Medulla oblongata (tissue), 1 donor: ENCODE measurements at regions not wholly inside any gene's neighbourhood (a gene's known extent, or its start where the extent isn't known, plus 50 kb on each side); places are given as distances from the start of the nearest gene placed in this dataset.

Experiments used
- DNase-seq: peaks from one replicate; pipeline ENCODE4 v3.0.0-alpha.2; 2015; ENCODE audit errors: extremely low spot score

DNA sequence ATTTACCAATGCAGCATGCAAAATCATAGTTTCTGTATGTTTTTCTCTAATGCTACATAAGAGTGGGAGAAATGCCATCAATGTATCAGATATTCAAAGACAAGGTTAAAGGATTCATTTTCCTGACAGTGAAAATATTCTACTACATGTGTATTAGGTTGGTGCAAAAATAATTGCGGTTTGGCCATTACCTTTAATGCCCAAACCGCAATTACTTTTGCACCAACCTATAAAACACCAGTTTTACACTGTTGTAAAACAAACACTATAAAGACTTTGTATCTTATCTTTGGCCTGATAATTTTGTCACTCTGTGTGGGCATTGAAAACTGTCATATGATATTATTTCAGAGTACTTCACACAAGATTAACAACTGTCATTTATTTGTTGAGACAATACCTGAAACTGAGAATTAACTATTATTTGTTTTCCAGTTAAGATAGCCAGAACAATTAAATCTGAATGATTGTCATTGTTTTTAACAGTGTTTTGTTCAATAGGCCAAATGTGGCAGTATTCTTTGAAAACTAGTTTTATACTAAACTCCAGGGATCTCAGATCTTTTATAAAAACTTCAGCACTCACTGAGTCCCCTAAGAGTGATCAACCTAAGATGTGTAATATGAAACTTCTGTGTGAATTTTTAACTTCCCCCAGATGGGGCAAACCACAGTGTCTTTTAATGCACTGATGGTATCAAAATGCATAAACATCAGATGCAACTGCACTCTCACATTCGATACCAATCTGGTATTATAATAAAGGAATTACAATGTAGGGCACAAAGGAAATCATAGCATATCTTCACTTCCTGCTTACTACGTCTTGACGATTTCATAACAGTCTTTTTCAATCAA is 53.8 kb upstream of the FBN2 start:
- no peak for DNase-seq

DNA sequence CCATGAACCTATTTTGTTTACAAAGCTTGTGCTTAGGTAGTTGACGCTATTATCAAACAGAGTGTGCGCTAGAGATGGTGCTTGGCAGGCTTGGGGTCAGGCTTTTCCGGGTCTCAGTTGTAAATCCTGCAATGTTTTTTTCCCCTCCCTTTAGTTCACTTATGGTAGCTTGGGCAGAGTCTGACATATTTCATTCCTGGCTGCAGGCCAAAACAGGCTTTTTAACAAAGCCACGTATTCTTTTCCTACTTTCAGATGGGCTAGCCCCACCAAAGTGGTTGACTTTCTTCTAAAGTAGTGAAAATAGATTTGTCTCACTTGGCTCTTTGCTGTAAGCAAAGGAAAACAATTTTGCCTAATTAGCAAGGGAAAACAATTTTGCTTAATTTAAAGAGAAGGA is 58.0 kb upstream of the FBN2 start:
- DNase-seq, result no peak

DNA sequence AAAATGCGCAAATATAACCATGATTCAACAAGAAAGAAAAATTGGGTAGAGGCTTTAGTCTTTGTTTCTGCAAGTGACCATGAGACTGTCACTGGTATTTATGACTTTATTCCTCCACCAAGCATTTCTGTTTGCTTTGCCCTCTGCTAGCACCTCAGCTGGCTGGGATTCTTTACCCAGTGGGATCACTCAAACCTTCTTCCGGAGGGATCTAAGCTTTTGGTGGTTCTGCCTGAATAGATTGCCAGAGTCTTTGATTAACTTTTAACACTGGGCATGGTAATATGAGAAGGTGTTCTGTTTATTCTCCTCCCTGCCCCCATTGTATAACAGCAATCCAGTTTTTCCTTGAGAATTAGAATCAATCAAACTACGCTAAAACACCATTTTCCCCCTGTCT is 59.1 kb upstream of the FBN2 start:
- DNase-seq, result no peak

DNA sequence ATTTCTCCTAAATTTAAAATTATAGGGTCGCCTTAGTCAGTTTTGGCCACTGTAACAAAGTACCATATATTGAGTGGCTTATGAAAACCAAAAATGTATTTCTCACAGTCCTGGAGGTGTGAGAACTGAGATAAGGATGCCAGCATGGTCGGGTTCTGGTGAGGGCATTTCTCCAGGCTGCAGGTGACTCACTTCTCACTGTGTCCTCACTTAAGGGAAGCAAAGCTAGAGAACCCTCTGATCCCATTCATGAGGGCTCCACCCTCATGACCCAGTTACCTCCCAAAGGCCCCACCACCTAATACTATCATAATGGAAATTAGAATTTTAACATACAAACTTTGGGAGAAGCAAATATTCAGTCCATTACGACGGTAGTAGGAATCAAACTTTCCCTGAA is 75.1 kb upstream of the FBN2 start:
- no peak for DNase-seq

DNA sequence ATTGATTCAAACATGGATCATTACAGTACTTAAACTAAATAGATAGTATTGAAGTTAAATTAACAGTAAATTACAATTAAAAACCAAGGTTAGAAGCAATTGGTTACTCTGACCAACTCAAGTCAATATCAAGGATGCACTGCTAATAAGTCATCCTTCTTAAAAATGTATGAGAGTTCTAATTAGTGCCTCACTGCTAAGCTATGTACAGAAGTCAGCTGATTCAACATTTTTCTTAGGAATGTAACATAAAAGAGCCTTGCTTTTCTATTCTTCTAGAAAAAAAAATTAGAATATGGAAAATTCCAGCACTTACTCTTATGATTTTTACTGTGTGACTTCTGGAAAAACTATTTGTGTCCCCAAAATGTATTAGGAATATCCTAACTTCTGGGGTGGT is 75.7 kb upstream of the FBN2 start:
- no peak for DNase-seq

DNA sequence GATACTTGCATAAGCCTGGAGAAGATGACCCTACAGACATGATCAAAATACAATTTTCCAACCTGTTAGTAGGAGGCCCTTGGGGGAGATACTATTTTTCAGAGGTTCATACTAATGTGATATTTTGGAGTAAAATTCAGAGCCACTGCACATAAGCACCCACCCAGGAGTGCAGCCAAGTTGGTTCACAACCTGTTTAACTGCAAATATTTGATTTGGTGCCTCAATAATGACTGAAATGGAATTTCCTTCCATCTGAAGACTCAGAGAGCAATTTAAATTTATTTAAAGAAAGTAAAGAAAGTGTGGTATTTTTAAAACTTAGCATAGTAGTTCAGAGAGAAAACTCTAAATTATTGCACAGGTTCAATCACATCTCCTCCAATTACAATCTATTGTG is 77.5 kb upstream of the FBN2 start:
- no peak for DNase-seq

DNA sequence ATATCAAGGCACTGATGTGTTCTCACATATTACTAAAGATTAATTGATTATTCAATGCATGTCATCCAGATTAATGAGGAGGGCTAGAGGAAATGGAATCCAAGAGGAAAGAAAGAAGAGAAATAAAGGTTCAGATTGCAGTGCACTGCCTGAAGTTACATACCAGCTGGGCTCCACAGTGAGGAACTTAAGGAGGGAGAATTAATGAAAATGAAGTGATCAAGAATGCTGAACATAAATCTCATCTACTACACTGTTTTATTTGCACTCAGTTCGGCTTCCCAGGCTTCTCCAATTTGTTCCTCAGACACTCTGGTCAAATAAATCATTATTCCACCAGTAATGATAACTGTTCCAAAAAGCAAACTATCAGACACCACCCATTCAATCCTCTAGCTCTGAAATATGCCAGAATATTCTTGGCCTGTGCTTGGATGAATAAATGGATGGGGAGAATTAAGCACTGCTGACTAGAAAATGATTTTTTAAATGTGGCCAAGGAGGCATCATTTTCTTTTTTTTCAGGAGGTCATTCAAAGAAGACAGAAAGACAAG is 88.6 kb upstream of the FBN2 start:
- DNase-seq, result no peak

DNA sequence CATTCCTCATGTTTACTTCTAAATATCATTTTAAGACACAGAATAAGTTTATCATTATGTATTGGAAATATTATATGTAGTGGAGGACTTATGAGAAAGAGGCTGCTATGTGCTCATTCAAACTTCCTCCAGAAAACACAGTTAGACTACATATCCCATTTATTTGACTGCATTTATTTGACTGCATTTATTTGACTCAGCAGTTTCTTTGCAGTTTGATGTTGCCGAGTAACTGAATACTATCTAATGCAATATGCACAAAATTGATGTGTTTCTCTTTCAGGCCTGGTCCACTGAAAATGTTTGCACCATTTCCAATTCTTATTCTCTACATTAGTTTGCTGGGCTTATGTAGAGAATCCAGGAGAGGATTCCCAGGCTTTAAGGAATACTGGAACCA is 89.9 kb upstream of the FBN2 start:
- no peak for DNase-seq

DNA sequence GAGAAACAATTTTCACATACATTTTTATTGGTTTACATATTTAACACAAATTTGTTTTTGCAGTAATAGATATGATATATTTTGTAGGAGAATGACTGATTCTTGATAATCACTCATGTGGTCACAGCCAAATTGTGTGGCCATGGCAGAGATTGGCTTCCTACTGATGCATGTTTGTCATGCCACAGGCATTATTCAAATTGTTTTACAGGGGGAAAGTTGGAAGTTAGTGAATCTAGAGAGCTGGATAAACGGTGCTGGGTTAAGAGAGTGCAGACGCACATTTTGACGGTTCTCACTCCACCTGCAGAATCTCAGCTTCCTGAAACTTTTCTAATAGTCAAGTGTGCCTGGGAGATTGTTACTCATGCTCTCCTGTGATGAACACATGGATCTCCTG is 91.1 kb upstream of the FBN2 start:
- no peak for DNase-seq

DNA sequence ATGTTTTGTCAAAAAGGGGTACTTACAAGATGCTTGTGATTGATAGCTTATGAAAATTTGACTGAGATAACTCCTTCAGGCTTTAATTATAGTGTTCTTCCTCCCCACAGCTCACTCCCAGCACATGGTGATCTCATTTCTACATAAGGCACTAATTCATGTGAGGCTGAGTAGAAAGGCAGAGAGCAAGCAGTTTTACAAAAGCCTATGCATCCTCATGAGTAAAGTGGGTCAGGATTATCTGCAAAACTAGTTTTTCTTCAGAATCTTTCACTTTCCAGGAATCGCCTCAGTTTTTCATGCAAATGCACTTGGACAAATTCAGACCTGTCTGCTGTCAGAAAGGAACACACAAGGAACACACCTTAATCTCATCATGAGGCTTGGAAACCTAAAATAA is 92.1 kb upstream of the FBN2 start:
- no peak for DNase-seq

DNA sequence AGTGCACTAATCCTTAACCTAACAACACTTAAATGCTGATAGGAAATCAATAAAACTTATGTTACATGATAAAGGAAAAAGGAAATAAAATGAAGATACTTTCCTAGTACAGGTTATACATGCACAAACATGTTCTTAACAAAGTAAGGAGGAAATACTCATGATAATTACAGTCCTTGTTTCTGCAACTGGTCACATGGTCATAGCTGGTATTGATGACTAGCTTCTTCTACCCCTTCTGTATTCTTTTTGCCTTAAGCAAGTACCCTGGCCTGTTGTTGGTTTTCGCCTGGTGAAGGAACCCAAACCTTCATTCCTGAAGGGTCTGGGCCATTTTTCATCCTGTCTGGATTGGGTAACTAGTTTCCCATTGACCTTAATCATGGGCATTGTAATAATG is 93.7 kb upstream of the FBN2 start:
- DNase-seq, result no peak

DNA sequence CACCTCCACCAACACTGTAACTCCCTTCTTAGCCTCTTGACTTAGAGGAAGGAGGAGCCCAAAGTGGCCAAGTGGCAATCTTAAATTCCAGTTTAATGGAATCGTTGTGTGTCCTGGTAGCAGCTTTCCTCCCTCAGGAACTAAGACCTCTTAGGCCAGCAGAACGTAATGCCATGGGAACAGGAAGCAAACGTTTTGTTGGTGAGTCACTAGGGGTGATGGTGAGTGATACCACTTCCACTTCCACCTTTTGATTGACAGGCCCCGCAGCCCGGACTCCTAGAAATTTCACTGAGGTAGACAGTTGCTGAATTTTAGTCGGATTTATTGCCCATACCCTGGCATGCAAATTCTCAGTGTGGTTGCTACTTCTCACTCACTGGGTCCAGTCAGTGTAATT is 94.2 kb upstream of the FBN2 start:
- DNase-seq, result no peak

DNA sequence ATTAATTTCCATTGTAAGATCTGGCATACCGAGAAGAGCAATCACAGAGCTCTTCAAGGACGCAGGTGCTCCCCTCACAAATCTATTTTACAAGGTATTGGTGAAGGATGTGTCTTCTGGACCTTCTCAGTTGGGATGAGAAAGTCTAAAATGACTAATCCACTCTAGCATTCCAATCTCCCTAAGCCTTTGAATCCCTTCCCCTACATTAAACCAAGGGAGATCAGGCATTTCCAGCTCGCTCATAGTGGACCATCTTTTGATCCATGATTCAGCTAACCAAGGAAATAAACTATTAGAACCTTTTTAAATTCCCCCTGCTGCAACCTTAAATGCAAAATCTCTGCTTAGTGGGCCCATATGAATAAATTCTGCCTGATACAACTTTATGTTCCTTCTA is 95.9 kb upstream of the FBN2 start:
- DNase-seq, result no peak

DNA sequence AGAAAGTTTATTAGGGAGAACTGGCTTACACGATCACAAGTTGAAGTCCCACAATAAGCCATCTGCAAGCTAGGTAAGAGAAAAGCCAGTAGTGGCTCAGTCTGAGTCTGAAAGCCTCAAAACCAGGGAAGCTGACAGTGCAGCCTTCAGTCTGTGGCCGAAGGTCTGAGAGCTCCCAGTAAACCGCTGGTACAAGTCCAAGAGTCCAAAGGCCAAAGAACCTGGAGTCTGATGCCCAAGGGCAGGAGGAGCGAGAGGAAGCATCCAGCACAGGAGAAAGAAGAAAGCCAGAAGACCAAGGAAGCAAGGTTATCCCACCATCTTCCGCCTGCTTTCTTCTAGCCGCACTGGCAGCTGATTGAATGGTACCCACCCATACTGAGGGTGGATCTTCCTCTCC is 97.3 kb upstream of the FBN2 start:
- no peak for DNase-seq

DNA sequence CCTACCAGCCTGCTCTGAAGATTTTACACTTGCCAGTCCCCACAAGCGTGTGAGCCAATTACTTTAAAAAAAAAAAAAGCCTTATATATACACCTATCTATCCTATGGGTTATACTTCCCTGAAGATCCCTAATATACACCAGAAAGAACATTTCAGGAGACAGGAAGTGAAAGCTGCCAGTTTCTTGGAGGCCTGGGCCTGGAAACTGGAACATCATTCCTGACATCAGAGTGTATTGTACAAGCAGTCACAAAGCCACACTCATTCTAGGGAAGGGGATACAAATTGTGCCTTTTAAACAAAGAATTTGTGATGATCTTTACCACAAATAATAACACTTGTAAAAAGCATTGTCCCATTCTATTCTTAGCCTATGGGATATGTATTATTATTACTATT is 98.3 kb upstream of the FBN2 start:
- DNase-seq, result no peak

DNA sequence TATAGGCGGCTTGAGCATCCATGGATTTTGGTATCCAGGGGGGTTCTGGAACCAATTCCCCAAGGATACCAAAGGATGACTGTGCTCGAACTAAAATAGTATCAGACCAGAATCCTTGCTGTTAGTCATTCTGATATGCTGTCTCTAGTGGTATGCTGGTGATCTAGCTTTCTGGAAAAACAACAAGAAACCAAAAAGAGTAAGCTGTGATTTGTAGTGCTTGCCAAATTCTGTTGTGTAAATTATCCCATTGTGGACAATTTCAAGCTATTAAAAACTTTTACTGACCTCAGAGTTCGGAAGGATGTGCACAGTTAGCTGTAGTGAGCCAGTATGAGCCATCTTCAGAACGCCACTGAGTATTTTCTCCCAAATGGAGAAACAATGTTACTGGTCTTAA is 99.0 kb upstream of the FBN2 start:
- no peak for DNase-seq

DNA sequence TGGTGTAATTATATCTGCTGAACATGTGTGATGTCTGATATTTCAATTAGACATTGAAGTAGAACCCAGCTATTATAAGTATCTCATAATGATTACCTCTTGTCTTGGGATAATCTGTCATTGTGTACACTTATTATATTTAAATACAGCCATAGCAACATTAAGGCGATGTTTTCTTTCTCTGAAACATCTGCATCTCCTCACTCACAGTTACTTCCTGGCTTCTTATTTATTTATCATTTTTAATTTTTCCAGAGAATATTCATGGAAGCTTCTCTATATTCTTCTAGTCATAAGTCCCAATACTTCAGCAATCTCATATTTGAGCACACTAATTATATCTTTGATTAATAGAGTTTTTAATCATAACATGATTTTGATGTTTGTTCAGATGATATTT is 103.8 kb upstream of the FBN2 start:
- DNase-seq, result no peak

DNA sequence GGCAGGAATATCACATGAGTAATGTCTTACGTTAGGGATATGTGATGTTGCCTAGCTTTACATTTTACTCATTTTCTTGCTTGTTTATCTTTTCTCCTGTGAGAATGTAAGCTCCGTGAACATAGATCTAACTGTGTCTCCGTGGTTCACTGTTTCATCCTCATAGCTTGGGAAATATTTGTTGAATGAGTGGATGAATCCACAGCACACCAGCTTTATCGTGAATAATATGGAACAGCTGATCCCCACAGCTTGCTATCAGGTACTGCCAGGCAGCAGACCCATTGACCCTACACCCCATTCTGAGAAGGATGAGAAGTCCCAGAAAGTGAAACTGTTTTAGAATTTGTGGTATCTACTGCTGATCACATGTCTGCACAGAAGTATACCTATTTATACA is 106.8 kb upstream of the FBN2 start:
- no peak for DNase-seq

DNA sequence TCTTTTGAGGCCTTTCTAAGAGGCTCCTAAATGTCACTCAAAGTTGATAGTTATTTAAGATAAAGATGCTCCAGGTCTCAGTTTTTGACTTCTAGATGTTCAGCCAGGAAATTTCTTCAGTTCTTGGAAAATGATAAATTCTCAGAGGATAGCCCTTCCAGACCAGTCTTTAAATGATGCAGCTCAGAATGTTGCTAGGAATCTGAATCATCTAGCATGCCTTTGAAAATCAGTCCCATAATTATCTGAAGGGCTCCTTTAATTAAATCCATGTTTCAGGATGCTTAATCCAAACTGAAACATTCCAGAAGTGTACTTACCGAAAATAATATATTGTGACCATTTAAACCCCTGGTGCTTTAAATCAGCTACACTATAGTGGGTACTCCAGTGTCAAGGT is 107.5 kb upstream of the FBN2 start:
- no peak for DNase-seq

DNA sequence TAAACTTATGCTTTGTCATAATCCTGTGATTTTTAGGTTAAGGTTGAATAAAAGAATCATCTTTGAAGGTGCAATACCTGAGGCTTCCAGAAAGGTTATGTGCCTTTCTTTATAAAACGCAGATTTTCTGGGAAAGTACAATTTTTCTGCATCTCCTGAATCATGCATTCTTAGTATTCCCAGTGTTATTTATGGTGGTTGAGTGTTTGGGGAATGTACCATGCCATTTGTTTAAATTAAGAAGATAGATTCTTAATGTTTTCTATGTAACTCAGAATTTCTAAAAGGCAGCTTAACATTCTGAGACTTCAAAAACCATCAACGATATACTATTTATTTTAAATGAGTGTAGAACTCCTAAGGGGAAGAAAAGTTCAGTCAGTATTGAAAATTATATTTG is 108.1 kb upstream of the FBN2 start:
- no peak for DNase-seq

DNA sequence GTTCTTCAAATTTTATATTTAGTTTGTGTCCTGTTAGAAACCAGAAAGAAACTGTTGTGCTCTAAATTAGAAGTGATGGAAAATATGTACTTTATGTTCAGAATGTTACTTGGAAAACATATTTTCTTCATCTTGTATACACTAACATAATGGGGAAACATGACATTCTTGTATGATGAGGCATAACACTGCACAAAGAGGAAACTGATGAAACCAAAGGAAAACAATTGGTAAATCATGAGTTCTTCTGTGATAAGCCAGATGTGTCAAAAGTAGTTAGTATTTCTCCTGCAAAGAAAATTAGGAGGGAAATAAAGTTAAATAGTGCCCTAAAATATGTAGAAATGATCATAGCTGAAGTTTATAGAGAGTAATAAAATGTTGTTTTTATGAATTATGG is 111.1 kb upstream of the FBN2 start:
- no peak for DNase-seq

DNA sequence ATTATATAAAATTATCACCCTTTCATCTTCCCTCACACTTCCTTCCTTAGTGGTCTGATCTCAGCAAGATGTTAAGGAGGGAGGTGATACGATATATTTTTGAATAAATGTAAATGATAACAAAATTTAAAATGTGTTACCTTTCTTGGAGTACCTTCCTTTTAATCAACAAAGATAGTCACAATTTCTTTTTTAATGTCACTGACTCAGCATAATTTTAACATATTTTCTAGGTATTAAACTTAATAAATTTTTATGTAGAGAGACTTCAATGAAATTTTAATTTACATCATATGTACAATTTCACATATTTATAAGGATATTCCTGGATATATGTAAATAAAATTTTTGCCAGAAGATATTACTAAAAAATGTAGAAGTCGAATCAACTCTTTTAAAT is 125.0 kb upstream of the FBN2 start:
- no peak for DNase-seq

DNA sequence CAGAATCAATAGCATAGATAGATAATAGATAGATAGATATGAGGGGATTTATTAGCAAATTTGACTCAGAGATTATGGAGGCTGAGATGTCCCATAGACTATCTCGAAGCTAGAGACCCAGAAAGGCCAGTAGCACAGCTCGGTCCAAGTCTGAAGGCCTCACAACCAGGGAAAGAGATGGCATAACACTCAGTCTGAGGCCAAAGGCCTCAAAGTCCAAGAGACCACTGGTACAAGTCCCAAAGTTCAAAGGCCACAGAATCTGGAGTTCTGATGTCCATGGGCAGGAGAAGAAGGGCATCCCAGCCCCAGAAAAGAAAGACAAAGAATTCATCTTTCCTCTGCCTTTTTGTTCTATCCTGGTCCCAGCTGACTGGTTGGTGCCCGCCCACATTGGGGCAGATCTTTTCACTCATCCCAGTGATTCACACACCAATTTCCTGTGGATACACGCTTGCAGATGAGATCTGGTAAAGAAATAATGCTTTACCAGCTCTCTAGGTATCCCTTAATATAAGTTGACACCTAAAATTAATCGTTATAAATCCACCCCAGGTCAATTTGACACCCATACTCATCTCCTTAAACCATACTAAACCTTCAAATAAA is 127.8 kb upstream of the FBN2 start:
- DNase-seq, result no peak

DNA sequence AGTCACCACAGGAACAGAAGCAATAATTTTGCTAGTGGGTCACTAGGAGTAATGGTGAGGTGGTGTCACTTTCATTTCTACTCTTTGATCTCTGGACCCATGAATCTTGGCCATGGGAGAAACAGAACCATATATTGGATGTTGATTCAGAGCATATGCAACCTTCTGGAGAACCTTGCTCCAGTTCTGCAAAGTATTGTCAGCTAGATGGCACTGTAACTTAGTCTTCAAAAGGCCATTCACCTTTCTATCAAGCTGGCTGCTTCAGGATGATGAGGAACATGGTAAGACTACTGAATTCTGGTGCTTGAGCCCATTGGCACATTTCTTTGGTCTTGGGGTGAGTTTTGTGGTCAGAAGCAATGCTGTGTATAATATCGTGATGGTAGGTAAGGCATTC is 129.1 kb upstream of the FBN2 start:
- DNase-seq, result peak; percentile 52
